SU-DHL-6 (cell line): ENCODE measurements at regions not wholly inside any gene's neighbourhood (a gene's known extent, or its start where the extent isn't known, plus 50 kb on each side); places are given as distances from the start of the nearest gene placed in this dataset.

ENCODE experiments used
- H2AFZ ChIP-seq: fragments of 200-600 bp; sonication (generic); 2 replicates; pipeline ENCODE4 v1.6.1; 2014; ENCODE audit warnings: low read depth, mild to moderate bottlenecking, moderate library complexity, mixed read lengths, antibody characterized with exemption, low read length; ENCODE audit not compliant: severe bottlenecking
- H3F3A ChIP-seq: fragments of 200-600 bp; shearing (Covaris generic); 2 replicates; pipeline ENCODE4 v1.6.0; 2016; ENCODE audit warnings: antibody characterized with exemption, mild to moderate bottlenecking; ENCODE audit not compliant: insufficient read depth
- H3K27ac ChIP-seq: fragments of 200-600 bp; sonication (generic); 2 replicates; pipeline ENCODE4 v1.5.1; 2016; ENCODE audit warnings: low read depth, mild to moderate bottlenecking, low read length, moderate library complexity, mixed read lengths
- H3K27me3 ChIP-seq: fragments of 200-600 bp; sonication (generic), shearing (Covaris generic); 2 replicates; pipeline ENCODE4 v1.6.0; 2014; ENCODE audit warnings: mild to moderate bottlenecking, low read length
- H3K36me3 ChIP-seq: fragments of 200-600 bp; sonication (generic); 2 replicates; pipeline ENCODE4 v1.6.1; 2014; ENCODE audit warnings: mild to moderate bottlenecking, low read length, mixed read lengths
- H3K4me2 ChIP-seq: fragments of 300-600, 200-600 bp; shearing (Covaris generic), sonication (generic); 2 replicates; pipeline ENCODE4 v1.6.0; 2014; ENCODE audit warnings: low read length, low read depth, mild to moderate bottlenecking; ENCODE audit not compliant: poor library complexity, severe bottlenecking
- H3K4me3 ChIP-seq: fragments of 200-600 bp; sonication (generic); 2 replicates; pipeline ENCODE4 v1.5.1; 2014; ENCODE audit warnings: antibody characterized with exemption, low read length, mild to moderate bottlenecking, mixed read lengths; ENCODE audit not compliant: insufficient read depth, poor library complexity, severe bottlenecking
- H3K79me2 ChIP-seq: fragments of 200-600 bp; sonication (generic); 2 replicates; pipeline ENCODE4 v1.6.1; 2014; ENCODE audit warnings: mild to moderate bottlenecking, low read length, moderate library complexity; ENCODE audit not compliant: insufficient read depth
- H3K9ac ChIP-seq: fragments of 200-600 bp; sonication (generic); 2 replicates; pipeline ENCODE4 v1.7.0; 2014; ENCODE audit warnings: mild to moderate bottlenecking, low read length
- H3K9me2 ChIP-seq: fragments of 200-600 bp; sonication (generic); replicated peaks from 2 replicates; pipeline ENCODE4 v1.6.1; 2014; ENCODE audit warnings: low read length; ENCODE audit not compliant: insufficient read depth
- H3K9me3 ChIP-seq: fragments of 200-600 bp; sonication (generic); 2 replicates; pipeline ENCODE4 v1.6.1; 2014; ENCODE audit warnings: low read length, mixed read lengths; ENCODE audit not compliant: insufficient read depth
- H4K20me1 ChIP-seq: fragments of 200-600 bp; sonication (generic); 2 replicates; pipeline ENCODE4 v1.6.1; 2014; ENCODE audit warnings: low read depth, mild to moderate bottlenecking, antibody characterized with exemption, low read length, moderate library complexity, mixed read lengths
- CTCF ChIP-seq: fragments of 200-600 bp; sonication (generic); IDR thresholded peaks from one replicate; pipeline ENCODE4 v1.5.1; 2017; ENCODE audit warnings: antibody characterized with exemption, mild to moderate bottlenecking, low read length, moderate library complexity; ENCODE audit not compliant: insufficient read depth, poor library complexity, severe bottlenecking
- EZH2phosphoT487 ChIP-seq: fragments of 200-600 bp; sonication (generic), shearing (Covaris generic); conservative IDR thresholded peaks from 2 replicates; pipeline ENCODE4 v1.6.1; 2018; ENCODE audit warnings: mild to moderate bottlenecking, antibody characterized with exemption, low read length, moderate library complexity, mixed read lengths

- H3K9me3 ChIP-seq, result no peaks in the 10 kb centered on the region
- no peaks in the 10 kb centered on the region for H3K27me3 ChIP-seq
- no peaks in the 10 kb centered on the region for H3K79me2 ChIP-seq
- no peaks in the 10 kb centered on the region for H3K9me2 ChIP-seq
- TF ChIP-seq CTCF (no peak), EZH2phosphoT487 (no peak)
- no peaks in the 10 kb centered on the region for H3K36me3 ChIP-seq
- no peaks in the 10 kb centered on the region for H3F3A ChIP-seq
- no peak overlapping the region for H3K4me2 ChIP-seq
- H2AFZ ChIP-seq, result no peak overlapping the region
- H3K9ac ChIP-seq, result no peak overlapping the region
- no peak overlapping the region for H3K4me3 ChIP-seq
- H3K27ac ChIP-seq, result no peak overlapping the region
- H4K20me1 ChIP-seq, result no peaks in the 10 kb centered on the region
Measured at GRCh38 chr2:195407783-195408182, 249.2 kb upstream of the SLC39A10 start.

DNA sequence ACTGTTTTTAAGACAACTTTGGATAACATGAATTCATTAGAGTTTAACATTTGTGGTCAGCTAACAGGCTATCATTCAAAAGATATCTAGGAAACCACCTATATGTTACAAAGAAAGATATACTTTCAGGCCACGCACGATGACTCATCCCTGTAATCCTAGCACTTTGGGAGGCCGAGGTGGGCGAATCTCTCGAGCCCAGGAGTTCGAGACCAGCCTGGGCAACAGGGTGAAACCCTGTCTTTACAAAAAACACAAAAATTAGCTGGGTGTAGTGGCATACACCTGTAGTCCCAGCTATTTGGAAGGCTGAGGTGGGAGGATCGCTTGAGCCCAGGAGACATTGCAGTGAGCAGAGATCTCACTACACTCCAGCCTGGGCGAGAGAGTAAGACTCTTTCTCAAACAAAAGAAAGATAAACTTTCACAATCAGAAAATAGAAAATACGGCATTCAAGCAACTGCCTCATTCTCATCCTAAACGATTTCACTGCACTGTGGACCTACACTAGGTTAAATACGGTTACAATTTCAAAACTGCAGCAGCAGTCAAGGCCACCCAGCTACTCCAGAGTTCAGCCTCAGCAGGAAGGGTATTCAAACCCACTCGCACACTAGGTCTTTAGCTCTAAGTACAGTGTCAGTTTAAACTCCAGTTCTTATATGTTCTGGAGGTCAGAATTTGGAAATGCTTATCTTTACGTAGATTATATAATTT, 250.0 kb upstream of the SLC39A10 start:
- H3K36me3 ChIP-seq, result no peaks in the 10 kb centered on the region
- H2AFZ ChIP-seq, result no peak overlapping the region
- no peaks in the 10 kb centered on the region for H3K9me2 ChIP-seq
- no peak overlapping the region for H3K4me2 ChIP-seq
- H3K79me2 ChIP-seq, result no peaks in the 10 kb centered on the region
- no peaks in the 10 kb centered on the region for H3K9me3 ChIP-seq
- H3K27ac ChIP-seq, result no peak overlapping the region
- no peak overlapping the region for H3K9ac ChIP-seq
- no peaks in the 10 kb centered on the region for H3F3A ChIP-seq
- H3K4me3 ChIP-seq, result no peak overlapping the region
- no peak for TF ChIP-seq EZH2phosphoT487
- no peaks in the 10 kb centered on the region for H3K27me3 ChIP-seq
- no peaks in the 10 kb centered on the region for H4K20me1 ChIP-seq

GRCh38 chr2:195404651-195405050, 252.4 kb upstream of the SLC39A10 start:
- no peaks in the 10 kb centered on the region for H3F3A ChIP-seq
- no peak overlapping the region for H3K4me2 ChIP-seq
- H3K36me3 ChIP-seq, result no peaks in the 10 kb centered on the region
- H2AFZ ChIP-seq, result no peak overlapping the region
- H3K9me3 ChIP-seq, result no peaks in the 10 kb centered on the region
- TF ChIP-seq EZH2phosphoT487 (no peak), CTCF (no peak)
- H3K9ac ChIP-seq, result no peak overlapping the region
- H3K79me2 ChIP-seq, result no peaks in the 10 kb centered on the region
- H3K27me3 ChIP-seq, result no peaks in the 10 kb centered on the region
- H3K9me2 ChIP-seq, result no peaks in the 10 kb centered on the region
- H3K27ac ChIP-seq, result no peak overlapping the region
- H4K20me1 ChIP-seq, result no peaks in the 10 kb centered on the region
- no peak overlapping the region for H3K4me3 ChIP-seq

- TF ChIP-seq CTCF (no peak), EZH2phosphoT487 (no peak)
Measured at GRCh38 chr2:195396479-195396878, 260.5 kb upstream of the SLC39A10 start.

More at GRCh38 chr2:195396479-195396878, 260.5 kb upstream of the SLC39A10 start:
- H3K4me2 ChIP-seq, result no peak overlapping the region
- no peak overlapping the region for H3K4me3 ChIP-seq
- no peaks in the 10 kb centered on the region for H3K9me2 ChIP-seq
- H3K9me3 ChIP-seq, result no peaks in the 10 kb centered on the region
- no peaks in the 10 kb centered on the region for H3K36me3 ChIP-seq
- no peak overlapping the region for H3K27ac ChIP-seq
- H3F3A ChIP-seq, result no peaks in the 10 kb centered on the region
- no peaks in the 10 kb centered on the region for H3K79me2 ChIP-seq
- no peak overlapping the region for H2AFZ ChIP-seq
- no peak overlapping the region for H3K9ac ChIP-seq
- H3K27me3 ChIP-seq, result no peaks in the 10 kb centered on the region
- H4K20me1 ChIP-seq, result no peaks in the 10 kb centered on the region
